ENCODE measurements at regions not wholly inside any gene's neighbourhood (a gene's known extent, or its start where the extent isn't known, plus 50 kb on each side); places are given as distances from the start of the nearest gene placed in this dataset.

DNA sequence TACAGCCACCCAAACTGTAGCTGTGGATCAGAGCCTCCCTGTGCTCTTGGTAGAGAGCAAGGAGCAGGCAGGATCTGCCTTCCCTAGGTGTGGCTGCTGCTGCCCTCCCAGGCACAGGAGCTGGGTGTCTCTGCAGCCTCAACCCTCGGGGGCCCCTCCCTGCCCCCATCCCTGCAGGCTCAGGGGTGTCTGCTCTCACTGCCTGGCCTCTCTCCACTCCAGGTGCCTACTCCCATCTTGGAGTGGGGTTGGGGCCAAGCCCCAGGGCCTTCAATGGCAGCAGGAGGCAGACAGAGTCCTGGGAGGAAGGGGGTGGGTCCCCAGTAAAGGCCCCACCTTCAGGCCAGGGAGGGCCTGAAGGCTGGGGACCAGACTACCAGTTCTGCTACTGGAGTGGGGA lies 189.7 kb upstream of the OSR1 start:
- H3K27me3 Mint-ChIP-seq (ENCODE audit: insufficient read depth, unreplicated experiment): no peaks in the 10 kb centered on the region
- H3K27ac Mint-ChIP-seq (ENCODE audit: low read depth, unreplicated experiment): no peak overlapping the region
- no peak overlapping the region for H3K4me3 Mint-ChIP-seq (ENCODE audit: unreplicated experiment)
- BruUV-seq (replicated peaks): no TSS peak
- intact Hi-C loops (cut with micrococcal nuclease): no loop called here
- peaks cover 8% of the 10 kb centered on the region for H3K4me1 Mint-ChIP-seq (ENCODE audit: insufficient read depth, unreplicated experiment)
- DNase-seq (ENCODE audit: unreplicated experiment): no peak
- ChIA-PET CTCF (no interaction called here), POLR2A (no interaction called here)
- H3K9me3 Mint-ChIP-seq (ENCODE audit: unreplicated experiment): no peaks in the 10 kb centered on the region
- TF ChIP-seq, protein P1, sequence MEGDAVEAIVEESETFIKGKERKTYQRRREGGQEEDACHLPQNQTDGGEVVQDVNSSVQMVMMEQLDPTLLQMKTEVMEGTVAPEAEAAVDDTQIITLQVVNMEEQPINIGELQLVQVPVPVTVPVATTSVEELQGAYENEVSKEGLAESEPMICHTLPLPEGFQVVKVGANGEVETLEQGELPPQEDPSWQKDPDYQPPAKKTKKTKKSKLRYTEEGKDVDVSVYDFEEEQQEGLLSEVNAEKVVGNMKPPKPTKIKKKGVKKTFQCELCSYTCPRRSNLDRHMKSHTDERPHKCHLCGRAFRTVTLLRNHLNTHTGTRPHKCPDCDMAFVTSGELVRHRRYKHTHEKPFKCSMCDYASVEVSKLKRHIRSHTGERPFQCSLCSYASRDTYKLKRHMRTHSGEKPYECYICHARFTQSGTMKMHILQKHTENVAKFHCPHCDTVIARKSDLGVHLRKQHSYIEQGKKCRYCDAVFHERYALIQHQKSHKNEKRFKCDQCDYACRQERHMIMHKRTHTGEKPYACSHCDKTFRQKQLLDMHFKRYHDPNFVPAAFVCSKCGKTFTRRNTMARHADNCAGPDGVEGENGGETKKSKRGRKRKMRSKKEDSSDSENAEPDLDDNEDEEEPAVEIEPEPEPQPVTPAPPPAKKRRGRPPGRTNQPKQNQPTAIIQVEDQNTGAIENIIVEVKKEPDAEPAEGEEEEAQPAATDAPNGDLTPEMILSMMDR (IDR thresholded peaks at IDR 0.05; ENCODE audit: unreplicated experiment): no peak
- no peaks in the 10 kb centered on the region for H3K36me3 Mint-ChIP-seq (ENCODE audit: insufficient read depth, unreplicated experiment)

DNA sequence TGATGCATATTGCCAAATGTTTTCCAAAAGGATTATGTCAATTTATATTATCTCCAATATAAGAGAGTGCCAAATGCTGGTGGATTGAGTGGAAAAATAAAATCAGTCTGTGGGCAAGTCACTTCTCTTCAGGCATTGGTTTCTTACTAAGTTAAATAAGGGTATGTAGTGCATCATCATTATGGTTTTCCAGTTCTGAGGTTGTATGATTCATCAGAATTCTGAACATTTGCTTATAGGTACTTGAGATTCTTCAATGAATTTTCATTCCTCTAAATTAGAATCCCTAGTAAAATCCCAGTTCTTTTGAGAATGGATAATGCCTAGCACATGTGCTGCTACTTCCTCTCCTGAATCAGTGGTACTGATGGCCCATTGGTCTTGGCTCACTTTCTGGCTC lies 188.9 kb upstream of the OSR1 start:
- BruUV-seq (replicated peaks): no TSS peak
- ChIA-PET POLR2A (no interaction called here), CTCF (no interaction called here)
- H3K4me1 Mint-ChIP-seq (ENCODE audit: insufficient read depth, unreplicated experiment): peaks cover 13% of the 10 kb centered on the region
- H3K9me3 Mint-ChIP-seq (ENCODE audit: unreplicated experiment): no peaks in the 10 kb centered on the region
- no peak overlapping the region for H3K27ac Mint-ChIP-seq (ENCODE audit: low read depth, unreplicated experiment)
- intact Hi-C loops (cut with micrococcal nuclease): no loop called here
- no peak overlapping the region for H3K4me3 Mint-ChIP-seq (ENCODE audit: unreplicated experiment)
- no peaks in the 10 kb centered on the region for H3K27me3 Mint-ChIP-seq (ENCODE audit: insufficient read depth, unreplicated experiment)
- H3K36me3 Mint-ChIP-seq (ENCODE audit: insufficient read depth, unreplicated experiment): no peaks in the 10 kb centered on the region
- TF ChIP-seq, protein P1 (IDR thresholded peaks at IDR 0.05; ENCODE audit: unreplicated experiment): no peak
- DNase-seq (ENCODE audit: unreplicated experiment): no peak

DNA sequence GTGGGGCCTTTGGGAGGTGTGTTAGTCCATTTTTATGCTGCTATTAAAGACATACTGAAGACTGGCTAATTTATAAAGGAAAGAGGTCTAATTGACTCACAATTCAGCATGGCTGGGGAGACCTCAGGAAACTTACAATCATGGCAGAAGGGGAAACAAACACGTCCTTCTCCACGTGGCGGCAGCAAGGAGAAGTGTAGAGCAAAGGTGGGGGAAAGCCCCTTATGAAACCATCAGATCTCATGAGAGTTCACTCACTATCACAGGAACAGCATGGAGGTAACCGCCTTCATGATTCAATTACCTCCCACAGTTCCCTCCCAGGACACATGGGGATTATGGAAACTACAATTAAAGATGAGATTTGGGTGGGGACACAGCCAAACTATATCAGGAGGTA lies 187.1 kb upstream of the OSR1 start:
- H3K4me3 Mint-ChIP-seq (ENCODE audit: unreplicated experiment): no peak overlapping the region
- no peak for DNase-seq (ENCODE audit: unreplicated experiment)
- BruUV-seq (replicated peaks): no TSS peak
- no peaks in the 10 kb centered on the region for H3K9me3 Mint-ChIP-seq (ENCODE audit: unreplicated experiment)
- H3K36me3 Mint-ChIP-seq (ENCODE audit: insufficient read depth, unreplicated experiment): no peaks in the 10 kb centered on the region
- H3K27ac Mint-ChIP-seq (ENCODE audit: low read depth, unreplicated experiment): no peak overlapping the region
- no peaks in the 10 kb centered on the region for H3K27me3 Mint-ChIP-seq (ENCODE audit: insufficient read depth, unreplicated experiment)
- TF ChIP-seq, protein P1 (IDR thresholded peaks at IDR 0.05; ENCODE audit: unreplicated experiment): no peak
- ChIA-PET POLR2A (interaction anchor here (0.7 to 0.9 kb wide), 2 partner anchors 14 to 645 kb away, joined by 3 read pairs; no protein-coding TSS in a partner anchor), CTCF (interaction anchor here (0.9 kb wide), 1 partner anchor 9 kb away, joined by 3 read pairs; no protein-coding TSS in a partner anchor)
- intact Hi-C loops (cut with micrococcal nuclease): no loop called here
- H3K4me1 Mint-ChIP-seq (ENCODE audit: insufficient read depth, unreplicated experiment): peaks cover 26% of the 10 kb centered on the region

DNA sequence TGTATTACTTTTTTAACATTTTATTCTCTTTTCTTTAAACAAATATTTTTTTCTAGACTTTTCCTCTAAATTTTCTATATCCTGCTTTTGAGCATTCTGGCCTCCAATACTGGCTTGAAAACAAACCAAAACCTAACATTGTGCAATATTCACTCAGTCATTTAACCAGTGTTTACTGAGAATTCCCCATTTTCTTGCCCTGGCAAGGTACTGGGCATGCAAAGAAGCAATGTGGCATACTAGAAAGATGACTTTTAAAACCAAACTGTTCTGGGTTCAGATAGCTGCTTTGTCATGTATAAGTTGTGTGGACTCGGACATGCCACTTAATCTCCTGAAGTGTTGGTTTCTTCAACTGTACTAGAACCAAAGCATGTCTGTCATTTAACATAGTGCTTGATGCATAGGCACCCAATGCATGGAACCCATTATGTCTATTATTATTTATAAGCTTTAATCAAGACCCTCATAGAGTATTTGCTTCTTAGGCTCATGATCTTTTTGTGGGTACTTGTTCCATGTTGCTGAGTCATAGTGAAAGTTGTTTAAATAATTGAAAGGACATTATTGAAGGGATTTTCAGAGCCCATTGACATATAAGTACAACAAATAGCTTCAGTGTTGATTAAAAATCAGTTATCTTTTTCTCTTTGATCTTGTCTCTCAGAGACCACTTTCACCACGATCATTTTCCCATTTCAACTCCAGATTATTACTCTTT lies 185.4 kb upstream of the OSR1 start:
- H3K27ac Mint-ChIP-seq (ENCODE audit: low read depth, unreplicated experiment): no peak overlapping the region
- H3K9me3 Mint-ChIP-seq (ENCODE audit: unreplicated experiment): no peaks in the 10 kb centered on the region
- CTCF ChIA-PET: interaction anchor here (0.6 to 1.5 kb wide), 3 partner anchors 31 to 803 kb away, joined by 3 to 4 read pairs (median 4); no protein-coding TSS in a partner anchor
- no peaks in the 10 kb centered on the region for H3K27me3 Mint-ChIP-seq (ENCODE audit: insufficient read depth, unreplicated experiment)
- DNase-seq (ENCODE audit: unreplicated experiment): peak; percentile 41
- no peaks in the 10 kb centered on the region for H3K36me3 Mint-ChIP-seq (ENCODE audit: insufficient read depth, unreplicated experiment)
- intact Hi-C loops (cut with micrococcal nuclease): no loop called here
- POLR2A ChIA-PET: interaction anchor here (1.0 to 1.8 kb wide), 4 partner anchors 10 to 253 kb away, joined by 3 to 6 read pairs (median 3); no protein-coding TSS in a partner anchor
- peaks cover 39% of the 10 kb centered on the region for H3K4me1 Mint-ChIP-seq (ENCODE audit: insufficient read depth, unreplicated experiment)
- TF ChIP-seq, protein P1 (IDR thresholded peaks at IDR 0.05; ENCODE audit: unreplicated experiment): no peak
- no TSS peak for BruUV-seq (replicated peaks)
- no peak overlapping the region for H3K4me3 Mint-ChIP-seq (ENCODE audit: unreplicated experiment)
